Keratinocyte (primary cell): ENCODE measurements at regions not wholly inside any gene's neighbourhood (a gene's known extent, or its start where the extent isn't known, plus 50 kb on each side); places are given as distances from the start of the nearest gene placed in this dataset.

ENCODE experiments used
- EZH2 ChIP-seq: IDR thresholded peaks from one replicate; pipeline ENCODE4 v1.6.1; 2012; ENCODE audit warnings: inconsistent platforms, mild to moderate bottlenecking, low read length, moderate library complexity
- TF ChIP-seq, protein P1 (sequence below), 3 experiments: IDR thresholded peaks in 1 of 3; conservative IDR thresholded peaks in 1 of 3; optimal IDR thresholded peaks in 1 of 3; 2 replicates in 2 of 3; 3 replicates in 1 of 3; pipeline versions ENCODE3 to v1.5.1; 2011; ENCODE audit warnings: low read length in 3 of 3, mild to moderate bottlenecking in 3 of 3, moderate library complexity in 2 of 3, control low read depth in 1 of 3, inconsistent platforms in 1 of 3; ENCODE audit not compliant: insufficient read depth in 2 of 3; ENCODE audit errors: extremely low read depth in 1 of 3

DNA sequence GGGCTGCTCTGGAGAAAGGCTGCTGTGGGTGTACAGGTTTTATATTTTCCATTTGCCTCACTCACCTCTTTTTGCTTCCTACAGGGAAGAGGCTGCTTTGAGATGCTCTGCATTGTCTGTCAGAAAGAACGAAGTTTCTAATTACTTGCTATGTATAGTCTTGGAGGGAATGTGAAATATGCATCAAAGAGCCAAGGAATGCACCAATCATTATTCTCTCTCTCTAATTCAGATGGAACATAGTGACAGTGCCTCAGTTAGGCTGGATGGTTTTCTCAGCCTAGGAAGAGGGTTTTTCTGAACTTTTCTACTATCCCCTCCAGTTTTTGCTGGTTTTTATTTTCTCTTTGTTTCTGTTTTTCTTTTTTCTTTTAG is 106.8 kb upstream of the SLC4A4 start:
- TF ChIP-seq EZH2 = no peak
- TF ChIP-seq, protein P1, sequence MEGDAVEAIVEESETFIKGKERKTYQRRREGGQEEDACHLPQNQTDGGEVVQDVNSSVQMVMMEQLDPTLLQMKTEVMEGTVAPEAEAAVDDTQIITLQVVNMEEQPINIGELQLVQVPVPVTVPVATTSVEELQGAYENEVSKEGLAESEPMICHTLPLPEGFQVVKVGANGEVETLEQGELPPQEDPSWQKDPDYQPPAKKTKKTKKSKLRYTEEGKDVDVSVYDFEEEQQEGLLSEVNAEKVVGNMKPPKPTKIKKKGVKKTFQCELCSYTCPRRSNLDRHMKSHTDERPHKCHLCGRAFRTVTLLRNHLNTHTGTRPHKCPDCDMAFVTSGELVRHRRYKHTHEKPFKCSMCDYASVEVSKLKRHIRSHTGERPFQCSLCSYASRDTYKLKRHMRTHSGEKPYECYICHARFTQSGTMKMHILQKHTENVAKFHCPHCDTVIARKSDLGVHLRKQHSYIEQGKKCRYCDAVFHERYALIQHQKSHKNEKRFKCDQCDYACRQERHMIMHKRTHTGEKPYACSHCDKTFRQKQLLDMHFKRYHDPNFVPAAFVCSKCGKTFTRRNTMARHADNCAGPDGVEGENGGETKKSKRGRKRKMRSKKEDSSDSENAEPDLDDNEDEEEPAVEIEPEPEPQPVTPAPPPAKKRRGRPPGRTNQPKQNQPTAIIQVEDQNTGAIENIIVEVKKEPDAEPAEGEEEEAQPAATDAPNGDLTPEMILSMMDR (optimal IDR thresholded peaks at IDR 0.05 in 1 of 3, IDR thresholded peaks at IDR 0.05 in 1 of 3, conservative IDR thresholded peaks at IDR 0.05 in 1 of 3; ENCODE audit: extremely low read depth in 1 of 3, insufficient read depth in 2 of 3, low read length in 3 of 3) = no peak
